ENCODE measurements at regions not wholly inside any gene's neighbourhood (a gene's known extent, or its start where the extent isn't known, plus 50 kb on each side); places are given as distances from the start of the nearest gene placed in this dataset.

DNA sequence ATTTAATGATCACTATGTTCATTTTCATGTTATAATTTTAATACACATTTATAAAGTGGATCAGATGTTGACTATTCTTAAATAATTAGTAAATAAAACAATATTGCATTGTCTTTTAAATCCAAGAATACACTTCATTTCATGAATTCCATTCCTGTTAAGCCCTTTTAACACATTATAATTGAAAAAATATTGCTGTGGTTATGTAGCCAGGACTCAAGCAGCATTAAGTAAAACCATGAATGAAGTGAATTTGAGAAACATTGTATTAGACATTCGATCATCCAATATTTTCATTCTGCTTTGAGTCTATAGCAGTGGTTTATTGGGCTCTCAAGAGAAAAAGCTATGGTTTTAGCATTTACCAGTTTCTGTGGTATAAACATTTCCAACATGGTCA lies 94.2 kb upstream of the RAPGEF2 start:
- DNase-seq (no peak), ATAC-seq (no peak)
- H3K36me3 ChIP-seq (ENCODE audit: low read depth, low read length): no peaks in the 10 kb centered on the region
- TF ChIP-seq, protein P1, sequence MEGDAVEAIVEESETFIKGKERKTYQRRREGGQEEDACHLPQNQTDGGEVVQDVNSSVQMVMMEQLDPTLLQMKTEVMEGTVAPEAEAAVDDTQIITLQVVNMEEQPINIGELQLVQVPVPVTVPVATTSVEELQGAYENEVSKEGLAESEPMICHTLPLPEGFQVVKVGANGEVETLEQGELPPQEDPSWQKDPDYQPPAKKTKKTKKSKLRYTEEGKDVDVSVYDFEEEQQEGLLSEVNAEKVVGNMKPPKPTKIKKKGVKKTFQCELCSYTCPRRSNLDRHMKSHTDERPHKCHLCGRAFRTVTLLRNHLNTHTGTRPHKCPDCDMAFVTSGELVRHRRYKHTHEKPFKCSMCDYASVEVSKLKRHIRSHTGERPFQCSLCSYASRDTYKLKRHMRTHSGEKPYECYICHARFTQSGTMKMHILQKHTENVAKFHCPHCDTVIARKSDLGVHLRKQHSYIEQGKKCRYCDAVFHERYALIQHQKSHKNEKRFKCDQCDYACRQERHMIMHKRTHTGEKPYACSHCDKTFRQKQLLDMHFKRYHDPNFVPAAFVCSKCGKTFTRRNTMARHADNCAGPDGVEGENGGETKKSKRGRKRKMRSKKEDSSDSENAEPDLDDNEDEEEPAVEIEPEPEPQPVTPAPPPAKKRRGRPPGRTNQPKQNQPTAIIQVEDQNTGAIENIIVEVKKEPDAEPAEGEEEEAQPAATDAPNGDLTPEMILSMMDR (conservative IDR thresholded peaks at IDR 0.05; ENCODE audit: low read depth, low read length): no peak
- TF ChIP-seq EZH2phosphoT487 (IDR thresholded peaks at IDR 0.05; ENCODE audit: borderline replicate concordance, low read length) (no peak), EZH2 (IDR thresholded peaks at IDR 0.05; ENCODE audit: low read length, unreplicated experiment) (no peak)
- H3K79me2 ChIP-seq (ENCODE audit: low read length): no peaks in the 10 kb centered on the region
- H3K4me2 ChIP-seq (ENCODE audit: low read length): no peak overlapping the region
- ChIA-PET POLR2A (ENCODE audit: unreplicated experiment) (no interaction called here), CTCF (no interaction called here)
- no peaks in the 10 kb centered on the region for H4K20me1 ChIP-seq (ENCODE audit: low read length)
- no peaks in the 10 kb centered on the region for H3K27me3 ChIP-seq (ENCODE audit: low read length)
- BruUV-seq (replicated peaks): no TSS peak
- H3F3A ChIP-seq (ENCODE audit: low read length, unreplicated experiment): no peaks in the 10 kb centered on the region
- peaks cover 47% of the 10 kb centered on the region for H3K4me1 ChIP-seq (ENCODE audit: insufficient read depth, low read length)
- no peak overlapping the region for H3K9ac ChIP-seq (ENCODE audit: low read length)
- no peak overlapping the region for H3K27ac ChIP-seq (ENCODE audit: low read length)
- H3K9me2 ChIP-seq (replicated peaks; ENCODE audit: low read length): no peaks in the 10 kb centered on the region
- no peaks in the 10 kb centered on the region for H3K9me3 ChIP-seq (ENCODE audit: low read length)
- H2AFZ ChIP-seq (ENCODE audit: low read length): no peak overlapping the region
- intact Hi-C loops (cut with micrococcal nuclease): no loop called here
- no peak overlapping the region for H3K4me3 ChIP-seq (ENCODE audit: low read length)

GRCh38 chr4:159009521-159009920 lies 93.4 kb upstream of the RAPGEF2 start:
- TF ChIP-seq EZH2phosphoT487 (IDR thresholded peaks at IDR 0.05; ENCODE audit: borderline replicate concordance, low read length): no peak
- TF ChIP-seq EZH2 (IDR thresholded peaks at IDR 0.05; ENCODE audit: low read length, unreplicated experiment): no peak
- TF ChIP-seq, protein P1 (conservative IDR thresholded peaks at IDR 0.05; ENCODE audit: low read depth, low read length): no peak

GRCh38 chr4:159010100-159010499 lies 92.8 kb upstream of the RAPGEF2 start:
- H3K36me3 ChIP-seq (ENCODE audit: low read depth, low read length): no peaks in the 10 kb centered on the region
- no peak overlapping the region for H3K4me3 ChIP-seq (ENCODE audit: low read length)
- ChIA-PET POLR2A (ENCODE audit: unreplicated experiment) (interaction anchor here (0.6 kb wide), 2 partner anchors 13 to 91 kb away, joined by 3 to 10 read pairs; no protein-coding TSS in a partner anchor), CTCF (no interaction called here)
- H2AFZ ChIP-seq (ENCODE audit: low read length): peak overlapping the region; percentile 63; the same call in 1 of the 2 replicates
- ATAC-seq (no peak), DNase-seq (no peak)
- no TSS peak for BruUV-seq (replicated peaks)
- no peaks in the 10 kb centered on the region for H3K79me2 ChIP-seq (ENCODE audit: low read length)
- peak overlapping the region; percentile 62 for H3K4me2 ChIP-seq (ENCODE audit: low read length)
- no peaks in the 10 kb centered on the region for H3K9me2 ChIP-seq (replicated peaks; ENCODE audit: low read length)
- H3K9ac ChIP-seq (ENCODE audit: low read length): no peak overlapping the region
- H3K4me1 ChIP-seq (ENCODE audit: insufficient read depth, low read length): peaks cover 44% of the 10 kb centered on the region
- intact Hi-C loops (cut with micrococcal nuclease): no loop called here
- H3F3A ChIP-seq (ENCODE audit: low read length, unreplicated experiment): no peaks in the 10 kb centered on the region
- H3K27me3 ChIP-seq (ENCODE audit: low read length): no peaks in the 10 kb centered on the region
- TF ChIP-seq EZH2phosphoT487 (IDR thresholded peaks at IDR 0.05; ENCODE audit: borderline replicate concordance, low read length) (no peak), EZH2 (IDR thresholded peaks at IDR 0.05; ENCODE audit: low read length, unreplicated experiment) (no peak)
- TF ChIP-seq, protein P1 (conservative IDR thresholded peaks at IDR 0.05; ENCODE audit: low read depth, low read length): no peak
- H3K9me3 ChIP-seq (ENCODE audit: low read length): no peaks in the 10 kb centered on the region
- H3K27ac ChIP-seq (ENCODE audit: low read length): no peak overlapping the region
- H4K20me1 ChIP-seq (ENCODE audit: low read length): no peaks in the 10 kb centered on the region

More at GRCh38 chr4:159009521-159009920, 93.4 kb upstream of the RAPGEF2 start:
- Histone ChIP-seq H3K27ac (ENCODE audit: low read length) (no peak overlapping the region), H3K36me3 (ENCODE audit: low read depth, low read length) (no peaks in the 10 kb centered on the region), H3K27me3 (ENCODE audit: low read length) (no peaks in the 10 kb centered on the region), H3K4me2 (ENCODE audit: low read length) (no peak overlapping the region), H4K20me1 (ENCODE audit: low read length) (no peaks in the 10 kb centered on the region), H3K9me2 (replicated peaks; ENCODE audit: low read length) (no peaks in the 10 kb centered on the region), H3K79me2 (ENCODE audit: low read length) (no peaks in the 10 kb centered on the region), H2AFZ (ENCODE audit: low read length) (no peak overlapping the region), H3K9me3 (ENCODE audit: low read length) (no peaks in the 10 kb centered on the region), H3F3A (ENCODE audit: low read length, unreplicated experiment) (no peaks in the 10 kb centered on the region), H3K4me3 (ENCODE audit: low read length) (no peak overlapping the region), H3K4me1 (ENCODE audit: insufficient read depth, low read length) (peaks cover 44% of the 10 kb centered on the region), H3K9ac (ENCODE audit: low read length) (no peak overlapping the region)
- ChIA-PET POLR2A (ENCODE audit: unreplicated experiment) (no interaction called here), CTCF (no interaction called here)
- intact Hi-C loops (cut with micrococcal nuclease): no loop called here
- no TSS peak for BruUV-seq (replicated peaks)
- no peak for ATAC-seq
- no peak for DNase-seq

All from PC-3 (cell line).